HG02678 (cell line): ENCODE measurements at regions not wholly inside any gene's neighbourhood (a gene's known extent, or its start where the extent isn't known, plus 50 kb on each side); places are given as distances from the start of the nearest gene placed in this dataset.
"Not testable (repeated sequence)": the region's sequence is repeated elsewhere in the genome, so short reads cannot be mapped to it uniquely, and the experiment has no call there.

Source experiments
- ATAC-seq: cut with Tn5 transposase; IDR thresholded peaks from one replicate; pipeline ENCODE4 v1.9.1; 2021; ENCODE audit warnings: mild to moderate bottlenecking, moderate library complexity; ENCODE audit not compliant: unreplicated experiment

- no peak for ATAC-seq
Observed at GRCh38 chr1:115458426-115459114, 120.5 kb upstream of the NGF start.

DNA sequence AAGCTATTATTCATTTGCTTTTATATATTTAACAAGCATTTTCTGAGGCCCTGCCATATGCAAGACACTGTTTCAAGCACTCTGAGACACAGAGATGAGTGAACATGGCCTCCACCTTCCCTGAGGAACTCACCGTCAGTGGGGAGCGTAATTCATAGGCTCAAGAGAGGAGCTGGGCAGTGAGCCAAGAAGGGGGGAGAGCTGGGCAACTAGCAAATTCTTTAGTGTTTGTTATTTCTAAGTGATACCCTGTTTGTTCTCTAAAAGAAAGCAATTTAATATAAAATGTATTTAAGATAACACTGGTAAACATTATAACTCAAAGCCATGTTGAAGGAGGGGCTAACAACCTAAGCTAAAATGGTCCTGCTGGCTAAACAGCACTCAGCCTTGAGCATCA lies 119.2 kb upstream of the NGF start:
- no peak for ATAC-seq

GRCh38 chr1:115456441-115456961 lies 118.5 kb upstream of the NGF start:
- no peak for ATAC-seq

DNA sequence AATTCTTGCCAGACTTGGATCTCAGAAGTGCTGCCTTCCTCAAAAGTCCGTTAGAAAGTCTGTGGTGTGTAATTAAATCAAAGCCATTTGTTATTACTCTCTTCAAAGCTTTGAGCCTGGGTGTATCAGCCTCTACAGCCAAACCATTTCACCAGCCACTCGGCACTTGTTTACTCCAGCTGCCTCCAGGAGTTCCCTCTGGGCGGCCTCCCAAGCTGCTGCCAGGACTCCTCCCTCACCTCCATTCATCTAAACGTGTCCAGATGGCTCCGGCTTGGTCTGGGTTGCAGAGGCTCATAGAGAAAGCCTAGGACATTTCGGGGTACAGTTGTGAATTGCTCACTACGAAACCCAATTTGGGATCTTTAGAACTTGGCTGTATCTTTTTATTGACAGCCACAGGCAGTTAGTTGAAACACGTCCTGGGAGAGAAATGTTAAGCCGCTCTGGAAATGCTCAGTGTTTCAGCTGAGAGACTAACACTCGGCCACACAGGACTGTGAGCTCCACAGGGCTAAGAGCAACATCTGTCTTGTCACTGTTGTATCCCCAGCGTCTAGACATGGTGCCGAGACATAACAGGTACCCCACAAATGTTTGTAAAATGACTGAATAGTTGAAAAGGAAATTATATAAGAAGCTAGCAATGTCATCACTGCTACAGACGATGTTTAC lies 116.9 kb upstream of the NGF start:
- no peak for ATAC-seq

GRCh38 chr1:115453666-115454065 lies 115.6 kb upstream of the NGF start:
- ATAC-seq: no peak

DNA sequence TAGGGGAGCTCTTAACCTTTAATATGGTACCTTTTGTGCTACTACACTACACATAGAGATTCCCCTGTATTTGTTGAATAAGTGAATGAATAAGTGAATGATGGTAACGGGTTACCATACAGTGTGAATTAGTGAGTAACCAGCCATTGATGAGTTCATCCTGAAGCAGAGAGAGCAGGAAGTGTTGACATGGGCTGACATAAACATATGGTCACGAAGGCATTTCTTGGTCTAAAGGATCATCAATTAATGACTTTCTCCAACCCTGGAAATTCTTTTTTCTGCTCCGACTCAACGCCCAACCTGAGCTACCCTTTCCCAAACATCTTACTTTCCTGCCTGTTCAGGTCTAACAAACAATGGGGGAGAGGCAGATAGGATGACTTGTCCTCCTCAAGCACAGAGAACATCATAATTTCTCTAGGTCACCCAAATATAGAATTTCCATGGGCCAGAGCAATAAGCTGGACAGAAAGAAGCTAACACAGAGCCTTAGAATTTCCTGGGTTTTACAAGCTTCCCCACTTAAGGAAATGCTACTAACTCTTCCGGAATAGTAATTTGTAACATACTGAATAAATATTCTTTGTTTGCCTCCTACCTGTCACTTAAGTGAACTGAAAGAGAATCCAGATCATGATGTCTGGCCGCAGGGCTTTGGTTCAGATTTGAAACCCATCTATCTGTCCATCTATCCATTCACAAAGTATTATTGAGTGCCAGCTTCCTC lies 114.7 kb upstream of the NGF start:
- no peak for ATAC-seq

DNA sequence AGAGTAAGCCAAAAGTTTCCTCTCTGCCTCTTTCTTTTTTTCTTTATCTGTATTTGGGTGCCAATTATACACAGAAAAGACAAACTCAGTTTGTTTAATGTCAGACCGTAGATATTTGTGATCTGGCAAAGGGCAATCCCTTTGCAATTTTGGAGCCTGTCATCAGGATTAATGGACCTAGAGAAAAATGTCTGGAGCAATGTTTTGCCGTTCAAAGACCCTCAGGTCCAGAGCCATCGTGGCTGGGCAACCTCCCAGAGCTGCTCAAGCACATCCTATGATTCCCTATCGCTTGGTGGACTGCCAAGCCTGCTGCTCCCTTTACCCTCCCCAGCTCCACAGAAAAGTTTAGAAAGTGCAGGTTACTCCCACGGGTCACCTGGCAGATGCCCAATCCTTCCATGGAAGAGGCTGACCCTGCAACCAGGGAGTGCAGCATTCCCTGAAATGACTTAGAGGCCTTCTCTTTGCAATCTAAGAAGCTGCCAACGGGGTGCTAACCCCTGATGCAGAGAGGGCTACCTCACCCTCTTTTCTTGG lies 112.5 kb upstream of the NGF start:
- ATAC-seq: no peak

GRCh38 chr1:115448282-115449044 lies 110.4 kb upstream of the NGF start:
- ATAC-seq: no peak

- no peak for ATAC-seq
Observed at GRCh38 chr1:115447672-115448071, 109.6 kb upstream of the NGF start.

DNA sequence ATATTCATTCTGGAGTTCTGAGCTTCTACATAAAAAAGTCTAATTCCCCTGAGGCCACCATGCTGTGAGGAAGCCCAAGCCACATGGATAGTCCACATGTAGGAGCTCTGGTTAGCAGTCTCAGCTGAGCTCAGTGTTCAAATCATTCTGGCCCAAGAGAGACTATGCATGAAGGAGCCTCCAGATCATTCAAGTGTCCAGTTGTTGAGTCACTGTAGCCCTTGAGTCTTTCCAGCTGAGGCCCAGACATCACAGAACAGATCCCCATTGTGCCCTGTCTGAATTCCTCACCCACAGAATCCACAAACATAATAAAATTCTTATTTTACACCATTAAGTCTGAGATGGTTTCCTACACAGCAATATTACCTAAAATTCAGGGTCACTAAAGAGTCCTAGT lies 107.0 kb upstream of the NGF start:
- ATAC-seq: no peak

- ATAC-seq: no peak
Observed at GRCh38 chr1:115440733-115441132, 102.7 kb upstream of the NGF start.

- not testable (repeated sequence) for ATAC-seq
Observed at GRCh38 chr1:115439520-115439919, 101.5 kb upstream of the NGF start.

DNA sequence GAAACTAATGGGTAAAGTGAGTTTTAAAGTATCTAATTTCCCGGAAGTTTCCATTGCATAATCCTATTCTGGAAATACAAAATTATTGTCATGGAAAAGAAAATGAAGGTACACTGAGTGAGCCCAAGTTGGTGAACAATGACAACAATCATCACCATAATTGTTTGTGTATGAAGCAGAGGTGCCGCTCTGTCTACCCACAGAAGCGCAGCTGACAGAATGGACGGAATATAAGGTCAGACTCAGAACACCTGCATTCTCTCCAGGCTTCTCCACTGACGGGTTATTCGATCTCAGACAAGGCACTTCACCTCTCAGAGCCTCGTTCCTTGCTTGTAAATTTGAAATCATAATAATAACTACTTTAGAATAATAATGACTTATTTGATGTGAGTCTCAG lies 99.1 kb upstream of the NGF start:
- ATAC-seq: no peak

DNA sequence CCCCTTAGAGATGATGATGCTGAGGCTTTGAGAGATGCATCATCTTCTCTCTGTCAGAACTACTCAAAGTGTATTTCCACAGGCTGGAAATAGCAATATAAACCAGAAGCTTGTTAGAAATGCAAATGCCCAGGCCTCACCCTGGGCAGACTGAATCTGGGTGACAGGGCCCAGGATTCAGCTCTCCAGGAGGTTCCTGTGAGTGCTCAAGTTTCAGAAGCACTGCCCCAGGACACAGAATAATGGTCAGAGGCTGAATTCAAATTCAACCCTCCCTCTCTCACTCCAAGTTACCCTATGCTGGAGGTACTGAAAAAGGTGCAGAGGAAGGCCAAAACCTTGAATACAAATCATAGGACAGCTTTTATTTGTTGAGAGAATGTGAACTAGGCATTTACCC lies 98.5 kb upstream of the NGF start:
- no peak for ATAC-seq

- no peak for ATAC-seq
Observed at GRCh38 chr1:115433483-115433882, 95.4 kb upstream of the NGF start.

- ATAC-seq: no peak
Observed at GRCh38 chr1:115432061-115432460, 94.0 kb upstream of the NGF start.

- ATAC-seq: no peak
Observed at GRCh38 chr1:115430441-115431158, 92.6 kb upstream of the NGF start.

GRCh38 chr1:115429884-115430283 lies 91.8 kb upstream of the NGF start:
- no peak for ATAC-seq

DNA sequence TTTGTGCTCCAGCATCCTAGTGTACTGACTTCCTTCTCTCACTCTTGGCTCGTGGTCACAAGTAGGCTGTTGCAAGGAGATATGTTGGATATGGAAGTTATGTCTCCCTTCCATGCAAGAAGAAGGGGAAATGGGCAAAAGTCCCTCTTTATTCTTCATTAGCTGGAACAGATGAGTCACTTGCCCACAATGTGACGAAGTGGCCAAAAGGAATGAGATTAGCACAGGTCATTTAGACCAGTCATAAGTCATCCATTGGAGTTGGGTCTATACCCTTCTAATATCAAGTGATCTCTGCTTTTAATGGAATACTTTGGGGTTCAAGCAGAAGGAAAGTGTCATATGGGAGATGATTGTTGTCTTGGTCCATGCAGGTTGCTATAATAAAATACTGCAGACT lies 91.2 kb upstream of the NGF start:
- no peak for ATAC-seq

DNA sequence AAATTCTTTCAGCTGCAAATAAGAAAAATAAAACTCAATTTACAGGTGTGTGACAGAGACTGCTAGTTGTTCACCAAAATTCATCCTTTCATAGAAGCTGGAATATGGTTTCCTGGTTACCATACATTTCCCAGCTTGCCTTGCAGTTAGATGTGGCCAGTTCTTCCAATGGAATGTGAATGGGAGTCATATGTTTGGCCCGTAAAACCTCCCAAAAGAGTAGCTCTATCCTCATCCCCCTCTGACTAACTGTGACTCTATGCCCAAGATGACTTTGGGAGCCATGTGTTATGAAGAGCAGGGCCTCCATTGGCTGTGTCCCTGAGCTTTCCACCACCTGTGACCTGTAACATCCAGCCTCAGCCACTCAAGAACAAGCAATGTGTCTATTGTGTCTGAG lies 90.6 kb upstream of the NGF start:
- ATAC-seq: no peak
